Neural crest cell (in vitro differentiated cells): ENCODE measurements at regions not wholly inside any gene's neighbourhood (a gene's known extent, or its start where the extent isn't known, plus 50 kb on each side); places are given as distances from the start of the nearest gene placed in this dataset.
"Not testable (repeated sequence)": the region's sequence is repeated elsewhere in the genome, so short reads cannot be mapped to it uniquely, and the experiment has no call there.

Source experiments
- DNase-seq: peaks from one replicate; pipeline ENCODE4 v3.0.0; 2021; ENCODE audit warnings: low read depth, mixed read lengths, low spot score
- H3K27ac Mint-ChIP-seq: one replicate; pipeline ENCODE4 v1.8.0; 2021; ENCODE audit warnings: mild to moderate bottlenecking, mixed read lengths; ENCODE audit not compliant: unreplicated experiment
- H3K27me3 Mint-ChIP-seq: 2 replicates; pipeline ENCODE4 v1.8.0; 2021; ENCODE audit warnings: low read depth, mild to moderate bottlenecking, mixed read lengths
- H3K36me3 Mint-ChIP-seq: 2 replicates; pipeline ENCODE4 v1.8.0; 2021; ENCODE audit warnings: low read depth, mild to moderate bottlenecking, mixed read lengths
- H3K4me1 Mint-ChIP-seq: 2 replicates; pipeline ENCODE4 v1.8.0; 2021; ENCODE audit warnings: mixed read lengths
- H3K4me3 Mint-ChIP-seq: one replicate; pipeline ENCODE4 v1.8.0; 2021; ENCODE audit warnings: mild to moderate bottlenecking, mixed read lengths
- H3K9me3 Mint-ChIP-seq: 2 replicates; pipeline ENCODE4 v1.8.0; 2021; ENCODE audit warnings: mixed read lengths
- CTCF ChIP-seq: fragments of 200-600 bp; sonication (generic); conservative IDR thresholded peaks from 2 replicates; pipeline ENCODE4 v1.5.0; 2021; ENCODE audit warnings: antibody characterized with exemption, mild to moderate bottlenecking

- no peak for DNase-seq
- no peak overlapping the region for H3K4me3 Mint-ChIP-seq
- TF ChIP-seq CTCF = no peak
- no peak overlapping the region for H3K27ac Mint-ChIP-seq
- no peaks in the 10 kb centered on the region for H3K36me3 Mint-ChIP-seq
- no peaks in the 10 kb centered on the region for H3K4me1 Mint-ChIP-seq
- no peaks in the 10 kb centered on the region for H3K9me3 Mint-ChIP-seq
- peaks cover 7% of the 10 kb centered on the region for H3K27me3 Mint-ChIP-seq
Measured at GRCh38 chr2:129504646-129505045, 474.8 kb upstream of the RAB6C start.

GRCh38 chr2:129518937-129519336, 460.5 kb upstream of the RAB6C start:
- H3K4me1 Mint-ChIP-seq = no peaks in the 10 kb centered on the region
- H3K27ac Mint-ChIP-seq = no peak overlapping the region
- no peak for DNase-seq
- H3K9me3 Mint-ChIP-seq = peaks cover 13% of the 10 kb centered on the region
- peaks cover 5% of the 10 kb centered on the region for H3K27me3 Mint-ChIP-seq
- H3K36me3 Mint-ChIP-seq = no peaks in the 10 kb centered on the region
- no peak for TF ChIP-seq CTCF
- H3K4me3 Mint-ChIP-seq = no peak overlapping the region

GRCh38 chr2:129532158-129532557, 447.3 kb upstream of the RAB6C start:
- H3K4me3 Mint-ChIP-seq, H3K4me1 Mint-ChIP-seq, H3K9me3 Mint-ChIP-seq, H3K27me3 Mint-ChIP-seq, H3K27ac Mint-ChIP-seq, DNase-seq, H3K36me3 Mint-ChIP-seq: not testable (repeated sequence)

GRCh38 chr2:129548880-129549279, 430.6 kb upstream of the RAB6C start:
- no peaks in the 10 kb centered on the region for H3K4me1 Mint-ChIP-seq
- H3K9me3 Mint-ChIP-seq = peaks cover 5% of the 10 kb centered on the region
- peaks cover 4% of the 10 kb centered on the region for H3K36me3 Mint-ChIP-seq
- TF ChIP-seq CTCF = no peak
- no peak overlapping the region for H3K4me3 Mint-ChIP-seq
- no peaks in the 10 kb centered on the region for H3K27me3 Mint-ChIP-seq
- DNase-seq = no peak
- no peak overlapping the region for H3K27ac Mint-ChIP-seq

- Mint-ChIP-seq H3K9me3 (no peaks in the 10 kb centered on the region), H3K27me3 (no peaks in the 10 kb centered on the region), H3K4me3 (no peak overlapping the region), H3K36me3 (no peaks in the 10 kb centered on the region), H3K27ac (no peak overlapping the region), H3K4me1 (no peaks in the 10 kb centered on the region)
- TF ChIP-seq CTCF = no peak
- no peak for DNase-seq
Measured at GRCh38 chr2:129550536-129550935, 428.9 kb upstream of the RAB6C start.

- H3K9me3 Mint-ChIP-seq = no peaks in the 10 kb centered on the region
- H3K4me3 Mint-ChIP-seq = no peak overlapping the region
- no peak for TF ChIP-seq CTCF
- no peaks in the 10 kb centered on the region for H3K36me3 Mint-ChIP-seq
- no peak for DNase-seq
- no peak overlapping the region for H3K27ac Mint-ChIP-seq
- H3K4me1 Mint-ChIP-seq = peaks cover 8% of the 10 kb centered on the region
- no peaks in the 10 kb centered on the region for H3K27me3 Mint-ChIP-seq
Measured at GRCh38 chr2:129554373-129554772, 425.1 kb upstream of the RAB6C start.
